ENCODE measurements at regions not wholly inside any gene's neighbourhood (a gene's known extent, or its start where the extent isn't known, plus 50 kb on each side); places are given as distances from the start of the nearest gene placed in this dataset.

DNA sequence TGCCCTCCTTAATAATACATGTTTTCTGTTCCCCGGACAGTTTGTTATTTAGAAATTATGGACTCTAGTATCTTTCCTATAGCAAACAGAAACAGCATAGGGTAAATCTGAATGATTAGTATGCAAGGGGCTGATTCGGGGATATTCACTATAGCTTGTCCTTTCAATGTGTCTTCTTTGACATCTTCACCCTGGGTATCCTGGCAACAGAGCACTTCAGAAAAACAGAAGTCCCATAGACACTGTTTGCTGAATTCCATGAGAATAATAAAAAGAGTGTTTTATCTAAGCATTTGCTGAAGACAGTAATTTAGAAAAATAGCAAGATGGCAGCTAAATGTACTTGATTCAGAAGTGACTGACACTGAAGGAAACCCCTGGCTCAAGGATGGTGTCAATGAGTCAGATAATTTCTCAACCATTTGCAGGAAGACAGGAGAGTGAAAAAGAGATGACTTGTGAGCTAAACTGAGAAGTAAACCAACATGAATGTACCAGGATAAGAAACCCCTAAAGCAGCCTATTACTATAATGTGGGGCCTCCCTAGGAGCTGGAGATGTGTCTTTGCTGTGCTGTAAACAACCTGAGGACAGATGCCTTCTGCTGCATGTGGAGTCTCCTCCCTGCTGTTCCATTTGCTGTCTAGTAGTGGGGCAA lies 246.2 kb downstream of the MAN2A1 start:
- TF ChIP-seq POLR2AphosphoS5 (IDR thresholded peaks at IDR 0.05; ENCODE audit: low read depth) = no peak
- TF ChIP-seq, protein P1, sequence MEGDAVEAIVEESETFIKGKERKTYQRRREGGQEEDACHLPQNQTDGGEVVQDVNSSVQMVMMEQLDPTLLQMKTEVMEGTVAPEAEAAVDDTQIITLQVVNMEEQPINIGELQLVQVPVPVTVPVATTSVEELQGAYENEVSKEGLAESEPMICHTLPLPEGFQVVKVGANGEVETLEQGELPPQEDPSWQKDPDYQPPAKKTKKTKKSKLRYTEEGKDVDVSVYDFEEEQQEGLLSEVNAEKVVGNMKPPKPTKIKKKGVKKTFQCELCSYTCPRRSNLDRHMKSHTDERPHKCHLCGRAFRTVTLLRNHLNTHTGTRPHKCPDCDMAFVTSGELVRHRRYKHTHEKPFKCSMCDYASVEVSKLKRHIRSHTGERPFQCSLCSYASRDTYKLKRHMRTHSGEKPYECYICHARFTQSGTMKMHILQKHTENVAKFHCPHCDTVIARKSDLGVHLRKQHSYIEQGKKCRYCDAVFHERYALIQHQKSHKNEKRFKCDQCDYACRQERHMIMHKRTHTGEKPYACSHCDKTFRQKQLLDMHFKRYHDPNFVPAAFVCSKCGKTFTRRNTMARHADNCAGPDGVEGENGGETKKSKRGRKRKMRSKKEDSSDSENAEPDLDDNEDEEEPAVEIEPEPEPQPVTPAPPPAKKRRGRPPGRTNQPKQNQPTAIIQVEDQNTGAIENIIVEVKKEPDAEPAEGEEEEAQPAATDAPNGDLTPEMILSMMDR (IDR thresholded peaks at IDR 0.05; ENCODE audit: insufficient read depth, low read length) = no peak
- TF ChIP-seq, protein P2, sequence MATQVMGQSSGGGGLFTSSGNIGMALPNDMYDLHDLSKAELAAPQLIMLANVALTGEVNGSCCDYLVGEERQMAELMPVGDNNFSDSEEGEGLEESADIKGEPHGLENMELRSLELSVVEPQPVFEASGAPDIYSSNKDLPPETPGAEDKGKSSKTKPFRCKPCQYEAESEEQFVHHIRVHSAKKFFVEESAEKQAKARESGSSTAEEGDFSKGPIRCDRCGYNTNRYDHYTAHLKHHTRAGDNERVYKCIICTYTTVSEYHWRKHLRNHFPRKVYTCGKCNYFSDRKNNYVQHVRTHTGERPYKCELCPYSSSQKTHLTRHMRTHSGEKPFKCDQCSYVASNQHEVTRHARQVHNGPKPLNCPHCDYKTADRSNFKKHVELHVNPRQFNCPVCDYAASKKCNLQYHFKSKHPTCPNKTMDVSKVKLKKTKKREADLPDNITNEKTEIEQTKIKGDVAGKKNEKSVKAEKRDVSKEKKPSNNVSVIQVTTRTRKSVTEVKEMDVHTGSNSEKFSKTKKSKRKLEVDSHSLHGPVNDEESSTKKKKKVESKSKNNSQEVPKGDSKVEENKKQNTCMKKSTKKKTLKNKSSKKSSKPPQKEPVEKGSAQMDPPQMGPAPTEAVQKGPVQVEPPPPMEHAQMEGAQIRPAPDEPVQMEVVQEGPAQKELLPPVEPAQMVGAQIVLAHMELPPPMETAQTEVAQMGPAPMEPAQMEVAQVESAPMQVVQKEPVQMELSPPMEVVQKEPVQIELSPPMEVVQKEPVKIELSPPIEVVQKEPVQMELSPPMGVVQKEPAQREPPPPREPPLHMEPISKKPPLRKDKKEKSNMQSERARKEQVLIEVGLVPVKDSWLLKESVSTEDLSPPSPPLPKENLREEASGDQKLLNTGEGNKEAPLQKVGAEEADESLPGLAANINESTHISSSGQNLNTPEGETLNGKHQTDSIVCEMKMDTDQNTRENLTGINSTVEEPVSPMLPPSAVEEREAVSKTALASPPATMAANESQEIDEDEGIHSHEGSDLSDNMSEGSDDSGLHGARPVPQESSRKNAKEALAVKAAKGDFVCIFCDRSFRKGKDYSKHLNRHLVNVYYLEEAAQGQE (IDR thresholded peaks at IDR 0.05; ENCODE audit: insufficient replicate concordance, low read depth) = no peak
- no peak for TF ChIP-seq GABPA (IDR thresholded peaks at IDR 0.05; ENCODE audit: low read depth)
